ENCODE measurements at regions not wholly inside any gene's neighbourhood (a gene's known extent, or its start where the extent isn't known, plus 50 kb on each side); places are given as distances from the start of the nearest gene placed in this dataset.
"Not testable (repeated sequence)": the region's sequence is repeated elsewhere in the genome, so short reads cannot be mapped to it uniquely, and the experiment has no call there.

- no peak for DNase-seq
Measured at GRCh38 chr3:102936511-102937045, 501.8 kb downstream of the ZPLD1 start.

DNA sequence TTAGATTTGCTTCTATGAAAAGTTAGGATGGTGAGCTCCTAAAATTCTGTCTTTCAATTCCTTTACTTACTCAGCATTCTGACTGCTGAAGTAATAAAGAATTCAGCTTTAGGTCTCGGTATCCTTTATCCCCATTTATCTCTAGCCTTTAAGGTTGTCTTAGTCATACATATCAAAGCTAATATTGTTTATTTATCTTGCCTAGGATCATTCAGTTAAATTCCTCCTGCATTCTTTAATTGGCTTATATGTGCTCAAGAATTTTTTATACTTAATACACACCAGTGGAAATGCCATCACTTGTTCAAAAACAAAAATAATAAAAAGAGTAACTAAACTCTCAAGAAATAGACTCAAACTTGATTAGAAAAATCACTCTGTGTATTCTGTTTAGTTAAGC, 507.0 kb downstream of the ZPLD1 start:
- no peak for DNase-seq

DNA sequence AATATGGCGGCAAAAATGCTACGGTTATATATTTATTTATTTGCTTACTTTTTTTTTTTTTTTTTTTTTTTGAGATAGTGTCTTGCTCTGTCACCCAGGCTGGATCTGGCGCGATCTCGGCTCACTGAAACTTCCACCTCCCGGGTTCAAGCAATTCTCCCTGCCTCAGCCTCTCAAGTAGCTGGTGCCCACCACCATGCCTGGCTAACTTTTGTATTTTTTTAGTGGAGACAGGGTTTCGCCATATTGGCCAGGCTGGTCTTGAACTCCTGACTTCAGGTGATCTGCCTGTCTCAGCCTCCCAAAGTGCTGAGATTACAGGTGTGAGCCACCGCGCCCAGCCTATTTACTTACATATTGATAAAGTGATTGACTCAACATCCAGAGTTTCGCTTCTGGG, 511.6 kb downstream of the ZPLD1 start:
- DNase-seq = not testable (repeated sequence)

DNA sequence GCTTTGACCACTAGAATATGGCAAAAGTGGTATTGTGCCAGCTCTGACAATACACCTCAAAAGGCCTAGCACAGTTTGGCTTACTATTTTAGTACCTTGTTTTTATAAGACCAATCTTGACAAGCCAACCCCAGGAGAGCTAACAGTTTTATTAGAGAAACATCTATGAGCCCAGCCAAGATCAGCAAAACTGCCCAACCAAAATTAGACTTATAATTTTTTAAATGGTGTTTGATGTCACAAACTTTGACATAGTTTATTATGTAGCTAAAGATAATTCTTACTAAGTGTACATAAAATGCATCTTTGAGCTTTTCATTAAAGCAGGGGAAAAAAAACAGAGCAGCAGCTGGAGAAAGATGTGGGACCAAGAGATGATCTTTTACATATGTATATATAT, 537.5 kb downstream of the ZPLD1 start:
- DNase-seq = no peak

DNA sequence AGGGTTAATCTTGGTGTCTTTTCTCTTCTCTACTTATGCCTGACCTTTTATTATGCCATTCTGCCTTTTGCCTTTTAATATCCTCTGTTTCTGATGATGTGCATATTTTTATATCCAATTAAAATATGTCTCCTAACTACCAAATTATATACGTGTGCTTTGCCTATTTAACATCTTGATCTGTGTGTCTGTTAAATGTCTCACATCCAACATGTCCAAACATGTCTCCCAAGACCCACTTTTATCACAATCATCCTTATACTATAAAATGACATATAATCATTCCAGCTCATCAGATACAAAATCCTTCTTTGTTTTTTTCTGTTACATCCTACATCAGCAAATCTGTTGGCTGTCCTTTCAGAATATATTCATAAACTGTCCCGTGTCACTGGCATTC, 539.5 kb downstream of the ZPLD1 start:
- DNase-seq = no peak

DNA sequence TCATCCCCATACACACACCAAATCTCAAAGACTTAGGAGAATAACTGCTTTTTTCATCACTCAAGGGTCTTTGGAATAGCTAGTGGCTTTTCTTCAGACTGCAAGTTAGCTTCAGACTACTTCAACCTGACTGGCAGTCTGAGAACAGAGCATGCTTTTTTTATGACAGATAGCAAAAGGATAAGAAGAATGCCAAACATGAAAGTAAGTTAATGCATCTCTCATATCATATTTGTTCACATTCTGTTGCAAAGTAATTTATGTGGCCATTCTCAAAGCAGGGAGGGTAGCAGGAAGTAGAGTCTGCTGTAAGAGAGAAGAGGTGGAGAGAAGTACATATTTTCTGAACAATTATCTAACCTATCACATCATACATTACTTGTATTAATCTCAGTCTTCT, 544.4 kb downstream of the ZPLD1 start:
- DNase-seq = no peak

GRCh38 chr3:102979682-102980354, 545.0 kb downstream of the ZPLD1 start:
- no peak for DNase-seq

GRCh38 chr3:102980355-102980696, 545.5 kb downstream of the ZPLD1 start:
- DNase-seq = no peak

DNA sequence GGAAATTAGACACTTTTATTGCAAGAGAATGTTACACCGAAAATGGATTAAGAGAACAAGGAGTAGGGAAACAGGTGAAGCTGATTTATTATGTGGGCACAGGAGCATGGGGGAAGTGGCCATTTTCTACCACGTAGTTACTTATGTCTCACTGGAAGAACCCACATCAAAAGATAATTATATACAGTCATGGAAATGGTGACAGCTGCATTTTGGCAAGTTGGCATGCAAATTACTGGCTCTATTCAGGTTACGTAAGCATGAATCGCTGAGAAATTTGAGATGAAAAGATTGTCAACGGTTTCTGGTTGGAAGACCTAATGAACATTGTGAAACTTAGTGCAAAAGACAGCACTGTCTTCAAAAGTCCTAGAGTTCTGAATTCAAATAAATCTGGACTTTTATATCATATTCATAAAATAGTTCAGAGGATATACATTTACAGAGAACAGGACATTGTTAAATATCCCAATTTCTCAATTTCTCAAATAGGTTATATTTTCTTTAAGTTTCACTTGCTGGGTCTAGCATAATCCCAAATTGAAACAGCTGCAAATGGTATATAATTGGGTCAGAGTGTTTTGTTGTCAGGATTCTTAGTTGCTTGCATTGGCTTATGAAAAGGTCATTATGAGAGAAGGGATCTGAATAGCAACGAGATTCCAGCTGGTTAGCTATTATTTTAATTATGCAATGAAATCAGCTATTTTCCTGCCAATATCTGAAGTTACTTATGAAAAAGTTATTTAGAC, 567.8 kb downstream of the ZPLD1 start:
- DNase-seq = no peak

DNA sequence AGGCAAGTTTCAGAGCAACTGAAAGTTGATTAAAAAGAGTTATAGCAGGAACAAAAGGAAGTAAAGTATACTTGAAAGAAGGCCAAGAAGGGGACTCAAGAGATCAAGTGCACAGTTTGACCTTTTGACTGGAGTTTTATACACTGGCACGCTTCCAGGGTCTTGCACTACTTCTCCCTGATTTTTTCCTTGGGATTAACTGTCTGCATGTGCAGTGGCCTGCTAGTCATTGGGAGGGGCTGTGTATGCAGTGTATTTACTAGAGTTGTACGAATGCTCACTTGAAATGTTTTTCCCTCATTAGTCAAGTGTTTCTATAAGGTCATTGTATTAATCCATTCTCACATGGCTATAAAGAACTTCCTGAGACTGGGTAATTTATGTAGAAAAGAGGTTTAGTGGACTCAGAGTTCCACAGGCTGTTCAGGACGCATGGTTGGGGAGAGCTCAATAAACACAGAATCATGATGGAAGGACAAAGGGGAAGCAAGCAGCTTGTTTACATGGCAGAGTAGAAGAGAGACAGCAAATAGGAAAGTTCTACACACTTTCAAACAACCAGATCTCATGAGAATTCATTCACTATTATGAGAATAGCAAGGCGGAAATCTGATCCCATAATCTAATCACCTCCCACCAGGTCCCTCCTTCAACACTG, 571.8 kb downstream of the ZPLD1 start:
- DNase-seq = no peak

DNA sequence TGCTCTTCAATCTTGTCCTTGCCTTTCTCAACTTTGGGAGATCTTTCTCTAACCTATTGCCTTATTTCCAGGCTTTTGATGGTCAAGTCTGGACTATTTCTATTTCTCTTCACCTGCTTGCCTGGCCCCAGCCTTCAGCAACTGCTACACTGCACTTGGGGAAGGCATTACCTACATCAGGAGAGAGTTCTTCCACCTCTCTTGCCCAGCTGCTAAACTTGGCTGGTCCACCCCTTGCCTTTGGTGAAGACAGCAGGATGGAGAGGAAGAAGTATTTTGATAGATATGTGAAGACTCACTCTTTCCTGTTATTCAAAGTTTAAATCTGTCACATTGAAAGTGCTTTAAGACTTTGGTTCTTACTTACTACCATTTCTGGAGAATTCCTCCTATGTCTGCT, 574.8 kb downstream of the ZPLD1 start:
- DNase-seq = no peak

- no peak for DNase-seq
Measured at GRCh38 chr3:103025880-103026279, 591.1 kb downstream of the ZPLD1 start.

DNA sequence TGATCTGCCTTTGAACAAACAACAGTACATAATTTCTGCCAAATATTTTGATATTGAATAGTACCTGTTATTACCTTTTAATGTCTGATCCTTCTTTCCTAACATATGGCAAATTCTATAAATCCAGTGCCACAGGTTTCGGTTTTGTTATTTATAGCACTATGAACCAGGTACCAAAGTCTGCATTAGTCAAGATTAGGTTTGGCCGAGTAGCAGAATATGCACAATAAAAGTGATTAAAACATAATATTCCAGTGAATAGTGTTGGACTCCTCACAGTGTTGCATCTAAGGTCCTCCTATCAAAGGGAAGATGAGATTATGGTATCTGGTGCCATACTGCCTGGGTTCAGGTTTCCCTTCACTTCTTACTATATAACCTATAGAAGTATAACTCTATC, 599.0 kb downstream of the ZPLD1 start:
- DNase-seq = no peak

DNA sequence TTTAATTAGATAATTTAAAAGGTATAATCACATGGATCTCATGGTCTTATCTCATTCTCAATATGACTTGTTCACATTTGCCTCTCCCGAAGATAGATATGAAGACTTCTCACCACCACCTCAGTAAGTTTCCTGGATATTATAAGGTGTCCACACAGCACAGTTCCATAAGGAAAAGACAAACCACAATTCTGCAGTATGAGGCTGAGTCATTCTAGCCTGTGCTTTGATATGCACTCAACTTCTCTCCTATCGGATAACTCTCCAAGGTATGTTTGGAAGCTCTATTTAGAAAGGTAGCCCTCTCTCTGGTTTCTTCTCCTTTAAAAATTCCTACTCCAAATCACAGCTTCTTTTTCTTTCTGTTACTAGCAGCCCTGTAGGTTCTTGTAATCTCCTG, 612.8 kb downstream of the ZPLD1 start:
- DNase-seq = no peak

GRCh38 chr3:103048068-103048722, 613.4 kb downstream of the ZPLD1 start:
- no peak for DNase-seq

DNA sequence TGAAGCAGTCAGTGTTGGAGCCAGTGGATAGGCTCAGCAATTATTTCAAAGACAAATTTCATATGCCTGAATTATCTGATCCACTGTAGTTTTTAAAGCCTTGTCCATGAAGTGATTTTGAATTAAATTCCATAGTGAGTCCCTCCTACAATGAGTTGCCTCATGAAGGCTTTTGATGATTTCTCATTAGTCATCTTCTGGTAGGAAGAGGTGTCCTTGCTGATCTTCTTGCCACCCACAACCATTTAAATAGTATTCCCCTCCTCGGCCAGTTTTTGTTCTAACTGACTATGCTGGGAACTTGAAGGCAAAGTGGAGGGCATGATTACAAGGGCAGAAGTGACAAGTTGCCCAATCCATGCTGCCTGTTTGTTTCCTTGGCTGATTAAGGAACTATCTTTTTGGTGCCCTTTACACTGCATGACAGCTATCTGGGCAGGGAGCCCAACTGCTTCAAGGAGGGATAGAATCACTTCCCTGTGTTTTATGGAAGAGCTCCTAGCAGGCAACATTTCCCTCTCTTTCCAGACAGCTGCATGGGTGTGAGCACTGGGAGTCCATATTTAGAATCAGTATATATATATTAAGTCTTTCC, 617.5 kb downstream of the ZPLD1 start:
- DNase-seq = no peak

DNA sequence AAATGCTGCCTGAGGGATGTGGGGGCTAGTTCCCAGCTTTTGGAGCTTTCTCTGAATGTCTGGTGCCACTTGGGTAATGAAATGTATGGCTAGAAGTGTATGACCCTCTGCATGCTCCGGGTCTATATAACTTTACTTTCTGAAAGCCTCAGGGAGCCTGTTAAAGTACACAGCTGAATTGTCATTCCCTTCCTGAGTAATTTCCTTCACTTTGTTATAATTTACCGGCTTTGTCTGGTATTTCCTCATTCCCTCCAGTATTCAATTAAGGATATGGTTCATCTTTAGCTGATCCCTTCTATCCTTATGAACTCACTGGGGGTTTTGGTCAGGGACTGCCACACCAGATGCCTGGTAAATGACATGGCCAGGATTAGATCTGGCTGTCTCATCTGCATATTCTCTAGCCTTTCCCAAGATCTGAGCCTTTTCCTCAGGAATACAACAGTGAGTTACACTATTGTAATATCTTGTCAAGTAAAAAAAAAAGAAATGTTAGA, 620.3 kb downstream of the ZPLD1 start:
- no peak for DNase-seq

- no peak for DNase-seq
Measured at GRCh38 chr3:103056542-103056941, 621.7 kb downstream of the ZPLD1 start.

DNA sequence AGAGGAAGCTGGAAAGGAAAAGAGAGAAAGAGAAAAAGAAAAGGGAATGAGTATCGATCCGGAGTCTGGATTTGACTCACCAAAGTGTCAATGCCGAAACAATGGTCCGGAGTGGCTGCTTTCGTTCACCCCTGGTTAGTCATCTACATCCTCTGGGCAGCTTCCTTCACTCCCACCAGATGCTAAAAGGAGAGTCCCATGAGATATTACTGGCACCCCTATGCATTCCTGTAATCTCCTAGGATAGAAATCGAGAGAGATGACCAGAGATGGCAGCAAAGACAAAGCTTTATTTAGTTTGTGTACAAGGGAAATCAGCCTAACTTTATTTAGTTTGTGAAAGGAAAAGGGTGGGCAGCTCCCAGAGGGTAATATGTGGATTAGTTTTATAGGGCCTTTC, 622.2 kb downstream of the ZPLD1 start:
- DNase-seq = no peak

DNA sequence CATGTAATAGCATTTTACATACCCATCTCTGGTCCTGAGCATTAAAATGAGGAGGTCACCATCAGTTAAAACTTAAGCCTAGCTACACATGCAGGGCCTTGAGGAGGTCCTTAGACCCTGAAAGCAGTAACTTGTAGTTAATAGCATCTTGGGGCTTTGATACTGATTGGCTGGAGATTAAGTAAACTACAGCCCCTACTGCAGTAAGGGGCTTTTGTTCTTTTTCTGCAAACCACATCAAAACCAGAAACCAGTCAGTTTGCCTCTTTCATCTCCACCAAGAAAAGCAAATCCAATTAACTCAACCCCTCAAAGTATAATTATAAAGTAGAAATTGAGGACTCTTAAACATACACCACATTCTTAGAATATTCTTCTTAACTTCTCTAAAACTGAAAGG, 622.7 kb downstream of the ZPLD1 start:
- no peak for DNase-seq

DNA sequence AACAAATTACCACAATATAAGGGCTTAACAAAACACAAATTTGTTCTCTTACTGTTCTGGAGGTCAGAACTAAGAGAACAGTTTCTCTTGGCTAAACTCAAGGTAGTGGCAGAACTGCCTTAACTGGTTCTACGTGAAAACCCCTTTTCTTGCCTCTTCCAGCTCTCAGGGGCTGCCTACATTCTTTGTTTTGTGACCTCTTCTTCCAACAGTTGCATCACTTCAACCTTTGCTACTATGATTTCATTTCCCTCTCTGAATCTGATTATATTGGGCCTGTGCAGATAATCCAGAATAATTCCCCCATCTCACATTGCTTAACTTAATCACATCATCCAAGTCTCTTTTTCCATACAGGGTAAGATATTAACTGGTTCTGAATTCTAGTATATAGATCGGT, 624.6 kb downstream of the ZPLD1 start:
- no peak for DNase-seq

- no peak for DNase-seq
Measured at GRCh38 chr3:103060242-103060641, 625.4 kb downstream of the ZPLD1 start.

- no peak for DNase-seq
Measured at GRCh38 chr3:103067963-103068362, 633.1 kb downstream of the ZPLD1 start.
